Cardiac muscle cell (in vitro differentiated cells and primary cell): ENCODE measurements at regions not wholly inside any gene's neighbourhood (a gene's known extent, or its start where the extent isn't known, plus 50 kb on each side); places are given as distances from the start of the nearest gene placed in this dataset.
"Not testable (repeated sequence)": the region's sequence is repeated elsewhere in the genome, so short reads cannot be mapped to it uniquely, and the experiment has no call there.

ENCODE experiments used
- DNase-seq, 2 donors: peaks; one replicate each; pipeline versions ENCODE4 v3.0.0 to v3.0.0-alpha.2; 2010 to 2017; ENCODE audit warnings: low read depth in 1 of 2, low spot score in 1 of 2
- H3K27ac ChIP-seq: fragments of 200-600 bp; sonication (generic); 2 replicates; pipeline ENCODE4 v1.5.1; 2016
- H3K27me3 ChIP-seq: fragments of 200-600 bp; sonication (generic); 2 replicates; pipeline ENCODE4 v1.6.0; 2016; ENCODE audit warnings: control low read depth
- H3K36me3 ChIP-seq: fragments of 200-600 bp; sonication (generic); 2 replicates; pipeline ENCODE4 v1.5.1; 2016; ENCODE audit warnings: control low read depth
- H3K4me1 ChIP-seq: fragments of 200-600 bp; sonication (generic); 2 replicates; pipeline ENCODE4 v1.8.1; 2017; ENCODE audit warnings: low read depth, mild to moderate bottlenecking, mixed run types
- H3K4me3 ChIP-seq: fragments of 200-600 bp; sonication (generic); 2 replicates; pipeline ENCODE4 v1.5.1; 2016; ENCODE audit warnings: mild to moderate bottlenecking
- H3K9me3 ChIP-seq: fragments of 200-600 bp; sonication (generic); 2 replicates; pipeline ENCODE4 v1.5.1; 2017; ENCODE audit warnings: low read depth, mild to moderate bottlenecking, control low read depth
- CTCF ChIP-seq: IDR thresholded peaks from 2 replicates; pipeline ENCODE4 v1.5.1; 2012; ENCODE audit warnings: low read depth, mild to moderate bottlenecking, low read length

- Histone ChIP-seq H3K36me3 (no peaks in the 10 kb centered on the region), H3K27me3 (no peaks in the 10 kb centered on the region), H3K4me1 (peaks cover 16% of the 10 kb centered on the region), H3K4me3 (no peak overlapping the region), H3K9me3 (no peaks in the 10 kb centered on the region), H3K27ac (no peak overlapping the region)
- no peak for TF ChIP-seq CTCF
- DNase-seq, result no peak
Measured at GRCh38 chr2:234865040-234865439, 86.8 kb upstream of the SH3BP4 start.

GRCh38 chr2:234864506-234864905 lies 87.3 kb upstream of the SH3BP4 start:
- peaks cover 16% of the 10 kb centered on the region for H3K4me1 ChIP-seq
- DNase-seq, result no peak
- no peaks in the 10 kb centered on the region for H3K9me3 ChIP-seq
- no peak overlapping the region for H3K27ac ChIP-seq
- no peak for TF ChIP-seq CTCF
- no peaks in the 10 kb centered on the region for H3K27me3 ChIP-seq
- no peaks in the 10 kb centered on the region for H3K36me3 ChIP-seq
- no peak overlapping the region for H3K4me3 ChIP-seq

GRCh38 chr2:234863043-234863934 lies 88.5 kb upstream of the SH3BP4 start:
- no peak overlapping the region for H3K4me3 ChIP-seq
- H3K36me3 ChIP-seq, result no peaks in the 10 kb centered on the region
- peak in 1 of 2 donors; percentile 88 for DNase-seq
- H3K9me3 ChIP-seq, result no peaks in the 10 kb centered on the region
- peak overlapping the region; percentile 26 for H3K27ac ChIP-seq
- H3K27me3 ChIP-seq, result no peaks in the 10 kb centered on the region
- H3K4me1 ChIP-seq, result peaks cover 20% of the 10 kb centered on the region
- TF ChIP-seq CTCF, result no peak

- H3K4me1 ChIP-seq, result peaks cover 25% of the 10 kb centered on the region
- no peak overlapping the region for H3K4me3 ChIP-seq
- H3K27ac ChIP-seq, result peak overlapping the region; percentile 0
- no peaks in the 10 kb centered on the region for H3K9me3 ChIP-seq
- no peaks in the 10 kb centered on the region for H3K27me3 ChIP-seq
- TF ChIP-seq CTCF, result no peak
- no peaks in the 10 kb centered on the region for H3K36me3 ChIP-seq
- DNase-seq, result peak; percentile 25 to 41
Measured at GRCh38 chr2:234861841-234862735, 89.7 kb upstream of the SH3BP4 start.

- H3K4me3 ChIP-seq, DNase-seq, H3K36me3 ChIP-seq, H3K27me3 ChIP-seq, H3K27ac ChIP-seq, H3K9me3 ChIP-seq: not testable (repeated sequence)
- H3K4me1 ChIP-seq, result peaks cover 28% of the 10 kb centered on the region
Measured at GRCh38 chr2:234859330-234859872, 92.4 kb upstream of the SH3BP4 start.
